Fibroblast of lung (primary cell): ENCODE measurements at regions not wholly inside any gene's neighbourhood (a gene's known extent, or its start where the extent isn't known, plus 50 kb on each side); places are given as distances from the start of the nearest gene placed in this dataset.

Experiments
- EZH2 ChIP-seq: IDR thresholded peaks from 2 replicates; pipeline ENCODE4 v1.5.1; 2012; ENCODE audit warnings: low read length, control low read depth, mild to moderate bottlenecking; ENCODE audit errors: missing control alignments
- TF ChIP-seq, protein P1 (sequence below), 2 donors: IDR thresholded peaks in 1 of 2; conservative IDR thresholded peaks in 1 of 2; 1 replicate in 1 of 2; 2 replicates in 1 of 2; pipeline ENCODE4 v1.5.1; 2011 to 2012; ENCODE audit warnings: low read length in 2 of 2, control low read depth in 1 of 2, inconsistent platforms in 1 of 2, low read depth in 1 of 2, mild to moderate bottlenecking in 1 of 2

GRCh38 chr6:137304020-137304780 is 85.0 kb upstream of the IFNGR1 start:
- TF ChIP-seq, protein P1, sequence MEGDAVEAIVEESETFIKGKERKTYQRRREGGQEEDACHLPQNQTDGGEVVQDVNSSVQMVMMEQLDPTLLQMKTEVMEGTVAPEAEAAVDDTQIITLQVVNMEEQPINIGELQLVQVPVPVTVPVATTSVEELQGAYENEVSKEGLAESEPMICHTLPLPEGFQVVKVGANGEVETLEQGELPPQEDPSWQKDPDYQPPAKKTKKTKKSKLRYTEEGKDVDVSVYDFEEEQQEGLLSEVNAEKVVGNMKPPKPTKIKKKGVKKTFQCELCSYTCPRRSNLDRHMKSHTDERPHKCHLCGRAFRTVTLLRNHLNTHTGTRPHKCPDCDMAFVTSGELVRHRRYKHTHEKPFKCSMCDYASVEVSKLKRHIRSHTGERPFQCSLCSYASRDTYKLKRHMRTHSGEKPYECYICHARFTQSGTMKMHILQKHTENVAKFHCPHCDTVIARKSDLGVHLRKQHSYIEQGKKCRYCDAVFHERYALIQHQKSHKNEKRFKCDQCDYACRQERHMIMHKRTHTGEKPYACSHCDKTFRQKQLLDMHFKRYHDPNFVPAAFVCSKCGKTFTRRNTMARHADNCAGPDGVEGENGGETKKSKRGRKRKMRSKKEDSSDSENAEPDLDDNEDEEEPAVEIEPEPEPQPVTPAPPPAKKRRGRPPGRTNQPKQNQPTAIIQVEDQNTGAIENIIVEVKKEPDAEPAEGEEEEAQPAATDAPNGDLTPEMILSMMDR (conservative IDR thresholded peaks at IDR 0.05 in 1 of 2, IDR thresholded peaks at IDR 0.05 in 1 of 2; ENCODE audit: low read depth in 1 of 2, low read length in 2 of 2): no peak
- TF ChIP-seq EZH2: no peak
